IMR-90 (cell line): ENCODE measurements at regions not wholly inside any gene's neighbourhood (a gene's known extent, or its start where the extent isn't known, plus 50 kb on each side); places are given as distances from the start of the nearest gene placed in this dataset.

Source experiments
- ATAC-seq: fragments of 200-7000 bp; cut with Tn5 transposase; 2 replicates; pipeline ENCODE4 v1.9.1; 2020; ENCODE audit warnings: low read depth, mild to moderate bottlenecking, moderate library complexity
- BruUV-seq: library from RNA; stranded (reverse); fragments of 400-500 nt; replicated peaks from 2 replicates; lab custom pipeline; 2021; lab: Mats Ljungman, UMichigan
- CTCF ChIA-PET: fragments of 300-600 bp; formaldehyde crosslinking; extraction: SDS; loops from one replicate; lab custom pipeline; 2021; ENCODE audit warnings: antibody characterized with exemption; lab: Yijun Ruan, JAX
- POLR2A ChIA-PET: fragments of 300-600 bp; sonication (Branson Sonifier 250); formaldehyde crosslinking; loops from one replicate; lab custom pipeline; 2022; ENCODE audit warnings: antibody characterized with exemption; ENCODE audit not compliant: unreplicated experiment; lab: Charles Lee
- DNase-seq: peaks from one replicate; pipeline ENCODE4 v3.0.0; 2013
- H2AFZ ChIP-seq: replicated peaks from 2 replicates; pipeline ENCODE3; 2013; ENCODE audit warnings: low read length, mild to moderate bottlenecking; ENCODE audit not compliant: poor library complexity
- H2AK5ac ChIP-seq: 2 replicates; pipeline ENCODE4 v1.6.1; 2013; ENCODE audit warnings: low read depth, low read length, inconsistent platforms
- H2AK9ac ChIP-seq: replicated peaks from 2 replicates; pipeline ENCODE3; 2013; ENCODE audit warnings: mild to moderate bottlenecking, low read depth, low read length, moderate library complexity; ENCODE audit not compliant: poor library complexity
- H2BK120ac ChIP-seq: 2 replicates; pipeline ENCODE4 v1.6.1; 2013; ENCODE audit warnings: low read depth, low read length, inconsistent platforms
- H2BK15ac ChIP-seq: 3 replicates; pipeline ENCODE4 v1.6.1; 2013; ENCODE audit warnings: low read depth, low read length, inconsistent platforms
- H2BK20ac ChIP-seq: 2 replicates; pipeline ENCODE4 v1.6.1; 2013; ENCODE audit warnings: low read depth, mild to moderate bottlenecking, inconsistent platforms, low read length, moderate library complexity
- H2BK5ac ChIP-seq: 2 replicates; pipeline ENCODE4 v1.6.1; 2013; ENCODE audit warnings: mild to moderate bottlenecking, low read depth, low read length, inconsistent platforms; ENCODE audit not compliant: poor library complexity, severe bottlenecking
- H3K14ac ChIP-seq: replicated peaks from 2 replicates; pipeline ENCODE4 v1.6.1; 2013; ENCODE audit warnings: low read depth, low read length, inconsistent platforms
- H3K18ac ChIP-seq: 2 replicates; pipeline ENCODE4 v1.6.1; 2013; ENCODE audit warnings: low read depth, low read length, control low read depth
- H3K23ac ChIP-seq: 2 replicates; pipeline ENCODE4 v1.6.1; 2013; ENCODE audit warnings: low read depth, low read length, inconsistent platforms
- H3K27ac ChIP-seq: 2 replicates; pipeline ENCODE4 v1.5.1; 2013; ENCODE audit warnings: mild to moderate bottlenecking, control low read depth, low read length; ENCODE audit not compliant: insufficient read depth
- H3K27me3 ChIP-seq: 2 replicates; pipeline ENCODE4 v1.6.1; 2013; ENCODE audit warnings: low read length; ENCODE audit not compliant: control insufficient read depth, insufficient read depth
- H3K36me3 ChIP-seq: 2 replicates; pipeline ENCODE4 v1.6.1; 2013; ENCODE audit warnings: low read length, mixed read lengths; ENCODE audit not compliant: control insufficient read depth, insufficient read depth
- H3K4ac ChIP-seq: 2 replicates; pipeline ENCODE4 v1.6.1; 2013; ENCODE audit warnings: low read depth, low read length, inconsistent platforms
- H3K4me1 ChIP-seq: 2 replicates; pipeline ENCODE4 v1.6.1; 2013; ENCODE audit warnings: low read length, mixed read lengths; ENCODE audit not compliant: control insufficient read depth, insufficient read depth
- H3K4me2 ChIP-seq: 2 replicates; pipeline ENCODE4 v1.6.1; 2013; ENCODE audit warnings: low read depth, mild to moderate bottlenecking, control low read depth, low read length, moderate library complexity
- H3K4me3 ChIP-seq: 2 replicates; pipeline ENCODE4 v1.5.1; 2013; ENCODE audit warnings: low read depth, mild to moderate bottlenecking, control low read depth, low read length, moderate library complexity; ENCODE audit not compliant: insufficient read depth
- H3K56ac ChIP-seq: 2 replicates; pipeline ENCODE4 v1.6.1; 2013; ENCODE audit warnings: low read length, inconsistent platforms; ENCODE audit not compliant: insufficient read depth; ENCODE audit errors: extremely low read depth
- H3K79me1 ChIP-seq, 2 experiments: 2 replicates each; pipeline ENCODE4 v1.6.1; 2013; ENCODE audit warnings: low read length in 2 of 2, inconsistent platforms in 1 of 2, low read depth in 1 of 2
- H3K9ac ChIP-seq: 2 replicates; pipeline ENCODE4 v1.6.1; 2013; ENCODE audit warnings: low read depth, low read length, control low read depth
- H3K9me1 ChIP-seq: 2 replicates; pipeline ENCODE4 v1.6.1; 2013; ENCODE audit warnings: low read length, inconsistent platforms; ENCODE audit not compliant: insufficient read depth
- H3K9me3 ChIP-seq: 2 replicates; pipeline ENCODE4 v1.6.1; 2013; ENCODE audit warnings: low read length; ENCODE audit not compliant: control insufficient read depth, insufficient read depth
- H4K20me1 ChIP-seq: 2 replicates; pipeline ENCODE4 v1.6.1; 2013; ENCODE audit warnings: low read length, inconsistent platforms; ENCODE audit not compliant: insufficient read depth
- H4K5ac ChIP-seq: 2 replicates; pipeline ENCODE4 v1.6.1; 2013; ENCODE audit warnings: mild to moderate bottlenecking, low read depth, low read length, control low read depth
- H4K8ac ChIP-seq, 2 experiments: 2 replicates each; pipeline ENCODE4 v1.6.1; 2013; ENCODE audit warnings: low read depth in 2 of 2, low read length in 2 of 2, control low read depth in 1 of 2, inconsistent platforms in 1 of 2
- H4K91ac ChIP-seq: 2 replicates; pipeline ENCODE4 v1.6.1; 2013; ENCODE audit warnings: low read depth, low read length, inconsistent platforms; ENCODE audit not compliant: insufficient read depth
- CEBPB ChIP-seq: IDR thresholded peaks from 2 replicates; pipeline ENCODE4 v1.6.1; 2012; ENCODE audit warnings: low read depth, low read length, improper control_type of control experiment
- CHD1 ChIP-seq: IDR thresholded peaks from 2 replicates; pipeline ENCODE4 v1.6.1; 2012; ENCODE audit warnings: low read depth, low read length, improper control_type of control experiment
- FOS ChIP-seq: fragments of 150-350 bp; IDR thresholded peaks from 2 replicates; pipeline ENCODE4 v1.6.1; 2016; ENCODE audit warnings: low read depth, low read length
- MAZ ChIP-seq: IDR thresholded peaks from 2 replicates; pipeline ENCODE4 v1.6.1; 2012; ENCODE audit warnings: low read depth, mild to moderate bottlenecking, low read length, improper control_type of control experiment, moderate library complexity, borderline replicate concordance
- MXI1 ChIP-seq: IDR thresholded peaks from 2 replicates; pipeline ENCODE4 v1.6.1; 2012; ENCODE audit warnings: low read depth, mild to moderate bottlenecking, low read length, moderate library complexity, borderline replicate concordance
- RAD21 ChIP-seq: IDR thresholded peaks from 2 replicates; pipeline ENCODE4 v1.6.1; 2012; ENCODE audit warnings: low read length, improper control_type of control experiment
- RCOR1 ChIP-seq: IDR thresholded peaks from 2 replicates; pipeline ENCODE4 v1.6.1; 2012; ENCODE audit warnings: mild to moderate bottlenecking, low read length, improper control_type of control experiment; ENCODE audit not compliant: insufficient replicate concordance
- RFX5 ChIP-seq: IDR thresholded peaks from 2 replicates; pipeline ENCODE4 v1.8.0; 2012; ENCODE audit warnings: low read depth, mild to moderate bottlenecking, low read length, moderate library complexity
- SMC3 ChIP-seq: fragments of 150-350 bp; IDR thresholded peaks from 2 replicates; pipeline ENCODE4 v1.6.1; 2016; ENCODE audit warnings: low read depth, mild to moderate bottlenecking, antibody characterized with exemption, low read length, moderate library complexity
- WGBS, 2 experiments: methylation state at CpG; one replicate each; pipeline versions ENCODE4 v1.1.5 to v1.1.7; 2013; ENCODE audit warnings: missing lambda C conversion rate in 2 of 2; ENCODE audit not compliant: insufficient read length in 1 of 2; ENCODE audit errors: extremely low coverage in 2 of 2; 5-methylcytosine and 5-hydroxymethylcytosine counted together
- dilution Hi-C: fragments of 300-500 bp; cut with HindIII; formaldehyde crosslinking; loops from one replicate; pipeline ENCODE4 v1.14.3; 2018; ENCODE audit warnings: low sequenced_read_pairs; ENCODE audit not compliant: unreplicated experiment
- in situ Hi-C: fragments of 300-500 bp; cut with MboI; formaldehyde crosslinking; loops from 3 replicates; pipeline ENCODE4 v1.14.3; 2019; ENCODE audit warnings: low sequenced_read_pairs, inconsistent platforms, mixed read lengths
- intact Hi-C: fragments of 100-400 bp; cut with micrococcal nuclease; formaldehyde crosslinking; loops from 2 replicates; pipeline ENCODE4 v1.10.0; 2022
- TF ChIP-seq, protein P1 (sequence below): fragments of 150-350 bp; IDR thresholded peaks from 2 replicates; pipeline ENCODE4 v1.6.1; 2017; ENCODE audit warnings: mild to moderate bottlenecking, antibody characterized with exemption, low read length, low read depth
- TF ChIP-seq, protein P2 (sequence below): fragments of 150-350 bp; IDR thresholded peaks from 2 replicates; pipeline ENCODE4 v1.6.1; 2016; ENCODE audit warnings: low read depth, mild to moderate bottlenecking, low read length, moderate library complexity, borderline replicate concordance

- TF ChIP-seq, protein P1, sequence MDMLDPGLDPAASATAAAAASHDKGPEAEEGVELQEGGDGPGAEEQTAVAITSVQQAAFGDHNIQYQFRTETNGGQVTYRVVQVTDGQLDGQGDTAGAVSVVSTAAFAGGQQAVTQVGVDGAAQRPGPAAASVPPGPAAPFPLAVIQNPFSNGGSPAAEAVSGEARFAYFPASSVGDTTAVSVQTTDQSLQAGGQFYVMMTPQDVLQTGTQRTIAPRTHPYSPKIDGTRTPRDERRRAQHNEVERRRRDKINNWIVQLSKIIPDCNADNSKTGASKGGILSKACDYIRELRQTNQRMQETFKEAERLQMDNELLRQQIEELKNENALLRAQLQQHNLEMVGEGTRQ = no peak
Observed at GRCh38 chr6:1251198-1252155, 60.4 kb upstream of the FOXQ1 start (continued).

- Histone ChIP-seq H2BK20ac (no peak overlapping the region), H3K4me3 (no peak overlapping the region), H3K56ac (no peak overlapping the region), H3K4me2 (no peak overlapping the region), H2BK5ac (no peak overlapping the region), H2AFZ (no peak overlapping the region), H4K5ac (no peak overlapping the region), H2AK5ac (no peak overlapping the region), H3K27me3 (no peaks in the 10 kb centered on the region), H3K9ac (no peak overlapping the region), H3K4me1 (no peaks in the 10 kb centered on the region), H3K18ac (no peak overlapping the region), H4K20me1 (no peaks in the 10 kb centered on the region), H3K27ac (no peak overlapping the region), H3K14ac (no peak overlapping the region), H2BK15ac (no peak overlapping the region), H3K4ac (no peak overlapping the region), H3K36me3 (no peaks in the 10 kb centered on the region), H3K9me1 (no peaks in the 10 kb centered on the region), H4K91ac (no peak overlapping the region), H3K9me3 (no peaks in the 10 kb centered on the region), H3K79me1 (no peaks in the 10 kb centered on the region), H3K23ac (no peak overlapping the region), H2AK9ac (no peak overlapping the region), H2BK120ac (no peak overlapping the region), H4K8ac (no peak overlapping the region)
- WGBS, 2 experiments = no CpG with 5 or more reads among the region's 12 CpGs
- DNase-seq (no peak), ATAC-seq (peak; percentile 11; the same call in 1 of the 2 replicates)
- dilution Hi-C loops = no loop called here
- in situ Hi-C loops = no loop called here
- ChIA-PET POLR2A (no interaction called here), CTCF (no interaction called here)
- intact Hi-C loops = no loop called here
- no TSS peak for BruUV-seq
- TF ChIP-seq MXI1 = no peak
- TF ChIP-seq, protein P2, sequence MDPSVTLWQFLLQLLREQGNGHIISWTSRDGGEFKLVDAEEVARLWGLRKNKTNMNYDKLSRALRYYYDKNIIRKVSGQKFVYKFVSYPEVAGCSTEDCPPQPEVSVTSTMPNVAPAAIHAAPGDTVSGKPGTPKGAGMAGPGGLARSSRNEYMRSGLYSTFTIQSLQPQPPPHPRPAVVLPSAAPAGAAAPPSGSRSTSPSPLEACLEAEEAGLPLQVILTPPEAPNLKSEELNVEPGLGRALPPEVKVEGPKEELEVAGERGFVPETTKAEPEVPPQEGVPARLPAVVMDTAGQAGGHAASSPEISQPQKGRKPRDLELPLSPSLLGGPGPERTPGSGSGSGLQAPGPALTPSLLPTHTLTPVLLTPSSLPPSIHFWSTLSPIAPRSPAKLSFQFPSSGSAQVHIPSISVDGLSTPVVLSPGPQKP = no peak
- no peak for TF ChIP-seq RFX5
- TF ChIP-seq RAD21 = no peak
- TF ChIP-seq SMC3 = no peak
- no peak for TF ChIP-seq FOS
- TF ChIP-seq CHD1 = no peak
- TF ChIP-seq RCOR1 = no peak
- TF ChIP-seq MAZ = no peak
- no peak for TF ChIP-seq CEBPB
Observed at GRCh38 chr6:1250489-1251197, 61.3 kb upstream of the FOXQ1 start.
